NAMALWA (cell line): ENCODE measurements at regions not wholly inside any gene's neighbourhood (a gene's known extent, or its start where the extent isn't known, plus 50 kb on each side); places are given as distances from the start of the nearest gene placed in this dataset.
"Not testable (repeated sequence)": the region's sequence is repeated elsewhere in the genome, so short reads cannot be mapped to it uniquely, and the experiment has no call there.

Experiments used
- DNase-seq: peaks from one replicate; pipeline ENCODE4 v3.0.0-alpha.2; 2015; ENCODE audit warnings: low spot score

DNA sequence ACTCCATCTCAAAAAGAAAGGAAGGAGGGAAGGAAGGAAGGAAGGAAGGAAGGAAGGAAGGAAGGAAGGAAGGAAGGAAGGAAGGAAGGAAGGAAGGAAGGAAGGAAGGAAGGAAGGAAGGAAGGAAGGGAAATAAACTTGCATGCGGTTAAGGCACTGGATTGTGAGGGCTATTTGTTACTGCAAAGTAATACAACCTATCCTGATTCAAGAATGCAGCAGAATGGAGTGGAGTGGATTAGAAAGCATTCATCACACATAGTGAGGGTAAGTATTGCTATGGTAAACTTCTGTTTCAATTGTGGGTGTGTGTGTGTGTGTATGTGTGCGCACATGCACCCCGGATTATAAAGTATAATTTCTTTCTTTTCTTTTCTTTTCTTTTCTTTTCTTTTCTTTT lies 344.8 kb upstream of the C16orf82 start:
- DNase-seq, result not testable (repeated sequence)

- no peak for DNase-seq
Measured at GRCh38 chr16:26724189-26724588, 342.5 kb upstream of the C16orf82 start.

GRCh38 chr16:26727848-26728247 lies 338.9 kb upstream of the C16orf82 start:
- DNase-seq, result no peak

GRCh38 chr16:26729951-26730541 lies 336.7 kb upstream of the C16orf82 start:
- no peak for DNase-seq

DNA sequence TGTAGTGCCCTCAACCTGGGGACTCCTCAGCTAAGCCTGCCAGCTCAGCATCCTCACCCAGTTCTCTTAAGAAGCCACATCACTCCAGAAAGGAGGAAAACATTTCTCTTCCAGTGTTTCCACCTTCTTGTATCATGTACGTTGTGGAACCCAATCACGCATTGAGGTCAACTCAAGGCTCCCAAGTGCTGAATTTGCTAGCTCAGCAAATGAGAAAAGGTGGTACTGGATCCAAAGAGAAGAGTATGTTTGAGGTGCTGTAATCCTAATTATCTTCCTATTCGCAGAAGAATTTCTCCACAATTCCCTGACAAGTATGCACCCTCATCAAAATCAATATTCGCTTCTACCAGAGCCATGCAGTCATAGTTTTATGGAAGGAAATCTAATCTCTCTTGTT lies 335.0 kb upstream of the C16orf82 start:
- DNase-seq, result no peak

- no peak for DNase-seq
Measured at GRCh38 chr16:26733710-26734109, 333.0 kb upstream of the C16orf82 start.

DNA sequence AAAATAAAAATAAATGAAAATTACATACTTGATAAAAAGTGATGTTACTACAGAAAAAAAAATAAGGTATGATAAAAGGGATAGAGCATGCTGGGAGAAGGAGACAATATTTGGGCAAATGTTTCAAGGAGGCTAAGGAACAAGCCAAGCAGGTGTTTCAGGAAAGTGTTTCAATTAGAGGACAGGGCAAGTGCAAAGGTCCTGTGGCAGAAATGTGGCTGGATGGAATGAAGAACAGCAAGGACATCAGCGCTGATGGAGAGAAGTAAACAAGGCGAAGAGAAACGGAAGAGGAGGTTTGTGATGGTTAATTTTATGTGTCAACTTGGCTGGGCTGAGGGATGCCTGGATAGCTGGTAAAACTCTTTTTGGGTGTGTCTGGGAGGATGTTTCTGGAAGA lies 331.2 kb upstream of the C16orf82 start:
- DNase-seq, result no peak

DNA sequence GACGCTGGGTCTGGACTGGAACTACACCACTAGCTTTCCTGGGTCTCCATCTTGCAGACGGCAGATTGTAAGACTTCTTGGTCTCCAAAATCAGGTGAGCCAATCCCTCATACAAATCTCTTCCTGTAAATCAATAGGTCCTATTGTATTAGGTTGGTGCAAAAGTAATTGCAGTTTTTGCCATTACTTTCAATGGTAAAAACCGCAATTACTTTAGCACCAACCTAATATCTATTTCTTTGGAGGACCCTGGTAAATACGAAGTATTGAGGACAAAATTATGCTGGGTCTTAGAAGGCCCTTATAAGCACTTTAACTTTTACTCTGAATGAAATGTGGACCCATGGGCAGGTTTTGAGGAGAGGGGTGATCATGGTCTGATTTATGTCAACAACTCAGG lies 330.6 kb upstream of the C16orf82 start:
- DNase-seq, result no peak

DNA sequence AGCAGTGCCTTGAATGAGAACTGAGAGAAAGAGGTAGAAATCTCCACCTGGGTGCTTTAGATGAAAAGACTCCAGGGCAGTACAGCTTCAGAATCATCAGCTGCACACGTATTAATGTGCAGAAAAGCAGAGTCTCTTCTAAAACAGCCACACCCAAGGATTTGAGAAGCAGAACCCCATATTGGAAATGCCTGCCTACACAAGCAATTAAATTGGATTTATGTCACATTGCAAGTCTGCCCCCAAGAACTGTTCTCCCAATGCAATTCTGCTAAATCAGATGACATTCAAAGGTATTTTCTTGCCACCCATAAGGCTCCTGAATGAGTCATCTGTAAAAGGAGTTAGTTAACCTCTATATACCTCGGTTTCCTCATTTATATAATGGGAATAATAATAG lies 326.0 kb upstream of the C16orf82 start:
- no peak for DNase-seq

- DNase-seq, result no peak
Measured at GRCh38 chr16:26742040-26742439, 324.7 kb upstream of the C16orf82 start.

- DNase-seq, result no peak
Measured at GRCh38 chr16:26744430-26744829, 322.3 kb upstream of the C16orf82 start.

- DNase-seq, result no peak
Measured at GRCh38 chr16:26747760-26748159, 319.0 kb upstream of the C16orf82 start.

GRCh38 chr16:26749072-26749471 lies 317.7 kb upstream of the C16orf82 start:
- DNase-seq, result no peak

- no peak for DNase-seq
Measured at GRCh38 chr16:26752166-26752565, 314.6 kb upstream of the C16orf82 start.

DNA sequence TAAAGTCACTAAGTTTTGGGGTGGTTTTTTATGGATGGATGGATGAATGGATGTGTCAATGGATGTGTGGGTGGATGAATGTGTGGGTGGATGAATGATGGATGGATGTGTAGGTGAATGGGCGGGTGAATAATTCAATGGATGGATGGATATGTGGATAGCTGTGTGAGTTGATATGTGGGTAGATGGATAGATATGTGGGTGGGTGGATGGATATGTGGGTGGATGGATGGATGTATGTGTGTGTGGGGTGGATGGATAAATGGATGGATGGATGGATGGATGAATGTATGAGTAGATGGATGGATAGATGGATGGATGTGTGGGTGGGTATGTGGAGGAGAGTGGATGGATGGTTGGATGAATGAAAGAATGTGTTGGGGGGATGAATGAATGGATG lies 310.1 kb upstream of the C16orf82 start:
- no peak for DNase-seq

DNA sequence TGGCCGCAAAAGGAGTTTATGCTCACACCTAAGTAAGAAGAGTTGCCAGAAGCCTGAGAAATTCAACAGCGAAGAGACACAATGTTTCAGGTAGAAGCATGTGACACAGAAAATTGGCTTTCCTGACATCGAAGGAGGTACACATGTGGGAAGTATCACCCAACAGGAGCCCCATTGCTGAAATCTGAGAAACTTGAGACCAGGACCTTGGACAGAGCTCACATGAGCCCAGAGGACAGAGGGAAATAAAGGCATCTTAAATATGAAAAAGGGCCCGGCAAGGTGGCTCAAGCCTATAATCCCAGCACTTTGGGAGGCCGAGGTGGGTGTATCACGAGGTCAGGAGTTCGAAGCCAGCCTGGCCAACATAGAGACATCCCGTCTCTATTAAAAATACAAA lies 304.1 kb upstream of the C16orf82 start:
- no peak for DNase-seq

GRCh38 chr16:26765087-26765486 lies 301.6 kb upstream of the C16orf82 start:
- peak; percentile 28 for DNase-seq

DNA sequence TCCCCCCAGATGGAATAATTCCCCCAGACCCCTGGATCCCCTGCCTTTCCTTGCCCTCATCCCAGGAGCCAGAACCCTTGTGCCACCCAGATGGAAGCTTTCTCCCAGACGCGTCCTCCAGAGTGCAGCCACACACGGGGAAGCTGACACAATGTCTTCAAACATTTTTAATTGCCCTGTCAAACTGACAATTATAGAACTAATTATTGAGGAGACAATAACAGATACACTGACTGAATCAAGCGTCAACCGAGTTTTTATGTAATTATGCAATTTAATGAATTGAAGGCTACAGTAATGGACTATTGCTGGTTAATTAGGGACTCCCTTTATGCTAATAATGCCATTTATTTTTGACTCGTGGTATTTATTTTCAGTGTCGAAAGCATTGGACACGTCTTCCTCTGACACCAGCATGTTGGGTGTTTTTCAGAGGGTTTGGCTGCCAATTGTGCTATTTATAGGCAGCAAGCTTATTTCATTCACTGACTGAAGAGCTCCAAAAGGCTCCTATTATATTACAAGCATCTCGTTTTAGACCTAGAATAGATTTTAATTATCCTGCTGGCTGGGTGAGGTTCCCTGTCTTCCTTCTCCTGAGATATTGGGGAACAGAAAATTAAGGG lies 298.2 kb upstream of the C16orf82 start:
- DNase-seq, result no peak

- no peak for DNase-seq
Measured at GRCh38 chr16:26770547-26770946, 296.2 kb upstream of the C16orf82 start.

GRCh38 chr16:26772503-26772902 lies 294.2 kb upstream of the C16orf82 start:
- DNase-seq, result no peak

GRCh38 chr16:26777821-26778220 lies 288.9 kb upstream of the C16orf82 start:
- DNase-seq, result no peak

DNA sequence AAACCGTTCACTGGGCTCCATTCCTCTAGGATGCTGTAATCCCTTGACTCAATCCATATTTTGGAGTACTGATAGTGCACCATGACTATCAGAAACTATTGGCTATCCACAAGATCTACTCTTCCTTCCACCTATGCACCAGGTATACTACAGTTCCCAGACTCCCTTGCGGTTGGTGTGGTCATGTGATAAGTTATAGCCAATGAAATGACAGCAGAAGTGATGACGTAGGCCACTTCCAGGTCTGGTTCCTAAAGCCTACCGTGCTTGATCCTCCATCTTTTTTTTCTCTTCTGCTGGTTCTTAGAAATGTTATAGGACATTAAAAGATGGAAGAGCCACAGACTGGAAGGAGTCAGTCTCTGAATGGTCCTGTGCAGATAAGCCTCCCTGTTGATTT lies 278.8 kb upstream of the C16orf82 start:
- peak; percentile 67 for DNase-seq

DNA sequence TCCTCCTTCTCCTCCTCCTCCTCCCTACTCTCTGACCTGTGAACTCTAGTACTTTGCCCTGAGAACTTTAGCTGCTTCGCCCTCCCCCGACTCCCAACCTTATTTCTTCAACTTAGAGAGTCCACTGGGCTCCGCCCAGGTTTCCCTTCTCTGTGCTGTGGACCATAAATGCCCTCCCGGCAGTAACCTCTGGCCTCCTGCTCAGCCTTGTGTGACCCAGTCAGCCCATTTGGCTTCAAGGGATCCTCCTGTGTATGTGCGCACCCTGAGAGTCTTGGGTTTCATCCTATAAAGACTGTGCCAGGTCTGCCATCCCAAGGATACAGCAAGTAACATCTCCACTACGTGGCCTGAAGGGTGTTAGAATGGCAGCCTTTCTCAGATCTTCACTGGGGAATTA lies 275.6 kb upstream of the C16orf82 start:
- no peak for DNase-seq

- peak; percentile 64 for DNase-seq
Measured at GRCh38 chr16:26795184-26795583, 271.5 kb upstream of the C16orf82 start.
